Uterus (tissue), 2 donors: ENCODE measurements at regions not wholly inside any gene's neighbourhood (a gene's known extent, or its start where the extent isn't known, plus 50 kb on each side); places are given as distances from the start of the nearest gene placed in this dataset.

ENCODE experiments used
- CTCF ChIP-seq, 4 experiments: fragments of 200-600 bp in 2 of 4; fragments of 450-650 bp in 2 of 4; sonication (generic) in 2 of 4; IDR thresholded peaks; one replicate each; pipeline ENCODE4 v1.5.1; 2016 to 2019; ENCODE audit warnings: antibody characterized with exemption in 4 of 4, mild to moderate bottlenecking in 2 of 4, moderate library complexity in 1 of 4
- POLR2A ChIP-seq, 2 donors: fragments of 450-650 bp; IDR thresholded peaks; one replicate each; pipeline ENCODE4 v1.6.1; 2016; ENCODE audit warnings: antibody characterized with exemption in 2 of 2, mild to moderate bottlenecking in 1 of 2, moderate library complexity in 1 of 2

- no peak for TF ChIP-seq CTCF (IDR thresholded peaks at IDR 0.05)
- TF ChIP-seq POLR2A (IDR thresholded peaks at IDR 0.05), result no peak
These were observed 562.1 kb downstream of the TBC1D22A start for GRCh38 chr22:47324435-47324990.
